ENCODE measurements at regions not wholly inside any gene's neighbourhood (a gene's known extent, or its start where the extent isn't known, plus 50 kb on each side); places are given as distances from the start of the nearest gene placed in this dataset.

- Histone ChIP-seq H3K9ac (ENCODE audit: low read depth in 2 of 2, low read length in 2 of 2) (no peak overlapping the region), H3K9me3 (no peaks in the 10 kb centered on the region), H3K4me3 (no peak overlapping the region), H3K36me3 (no peaks in the 10 kb centered on the region), H3K27me3 (no peaks in the 10 kb centered on the region), H3K27ac (no peak overlapping the region), H3K4me1 (no peaks in the 10 kb centered on the region)
- TF ChIP-seq CTCF (IDR thresholded peaks at IDR 0.05): no peak
- intact Hi-C loops (cut with DNase I): no loop called here
- DNase-seq: no peak
Measured at GRCh38 chr13:64413529-64413928, 2816.6 kb downstream of the PCDH9 start.

GRCh38 chr13:64410276-64411053 lies 2819.7 kb downstream of the PCDH9 start:
- H3K27me3 ChIP-seq: no peaks in the 10 kb centered on the region
- H3K36me3 ChIP-seq: no peaks in the 10 kb centered on the region
- intact Hi-C loops (cut with DNase I): no loop called here
- no peaks in the 10 kb centered on the region for H3K9me3 ChIP-seq
- TF ChIP-seq CTCF (IDR thresholded peaks at IDR 0.05): no peak
- no peak overlapping the region for H3K27ac ChIP-seq
- no peak for DNase-seq
- H3K4me3 ChIP-seq: no peak overlapping the region
- no peak overlapping the region for H3K9ac ChIP-seq (ENCODE audit: low read depth in 2 of 2, low read length in 2 of 2)
- H3K4me1 ChIP-seq: no peaks in the 10 kb centered on the region

- H3K27me3 ChIP-seq: no peaks in the 10 kb centered on the region
- no peaks in the 10 kb centered on the region for H3K9me3 ChIP-seq
- no peak overlapping the region for H3K4me3 ChIP-seq
- DNase-seq: no peak
- no peaks in the 10 kb centered on the region for H3K4me1 ChIP-seq
- no peak for TF ChIP-seq CTCF (IDR thresholded peaks at IDR 0.05)
- no peaks in the 10 kb centered on the region for H3K36me3 ChIP-seq
- intact Hi-C loops (cut with DNase I): no loop called here
- no peak overlapping the region for H3K27ac ChIP-seq
- no peak overlapping the region for H3K9ac ChIP-seq (ENCODE audit: low read depth in 2 of 2, low read length in 2 of 2)
Measured at GRCh38 chr13:64397701-64398100, 2832.4 kb downstream of the PCDH9 start.

- Histone ChIP-seq H3K27me3 (no peaks in the 10 kb centered on the region), H3K36me3 (no peaks in the 10 kb centered on the region), H3K27ac (no peak overlapping the region), H3K4me3 (no peak overlapping the region), H3K9ac (ENCODE audit: low read depth in 2 of 2, low read length in 2 of 2) (no peak overlapping the region), H3K9me3 (no peaks in the 10 kb centered on the region), H3K4me1 (no peaks in the 10 kb centered on the region)
- DNase-seq: no peak
- no peak for TF ChIP-seq CTCF (IDR thresholded peaks at IDR 0.05)
- intact Hi-C loops (cut with DNase I): no loop called here
Measured at GRCh38 chr13:64377606-64378005, 2852.5 kb downstream of the PCDH9 start.

- no peak overlapping the region for H3K9ac ChIP-seq (ENCODE audit: low read depth in 2 of 2, low read length in 2 of 2)
- TF ChIP-seq CTCF (IDR thresholded peaks at IDR 0.05): no peak
Measured at GRCh38 chr13:64371461-64371860, 2858.7 kb downstream of the PCDH9 start.

More at GRCh38 chr13:64371461-64371860, 2858.7 kb downstream of the PCDH9 start:
- DNase-seq: no peak
- intact Hi-C loops (cut with DNase I): no loop called here
- no peak overlapping the region for H3K4me3 ChIP-seq
- no peaks in the 10 kb centered on the region for H3K27me3 ChIP-seq
- H3K36me3 ChIP-seq: no peaks in the 10 kb centered on the region
- H3K4me1 ChIP-seq: no peaks in the 10 kb centered on the region
- H3K27ac ChIP-seq: no peak overlapping the region
- H3K9me3 ChIP-seq: no peaks in the 10 kb centered on the region

Data from colonic mucosa (tissue), 4 donors.